Natural killer cell treated with Interleukin-12 subunit alpha and Interleukin-12 subunit beta and Interleukin-15 and Interleukin-18, amount 100 ng/mL, for 72 hours (primary cell): ENCODE measurements at regions not wholly inside any gene's neighbourhood (a gene's known extent, or its start where the extent isn't known, plus 50 kb on each side); places are given as distances from the start of the nearest gene placed in this dataset.

ENCODE experiments used
- ATAC-seq, 2 donors: fragments of 150-1000 bp; cut with Tn5 transposase in 1 of 2; sonication (Bioruptor Pico), chemical (Tn5 transposase) in 1 of 2; 2 replicates each; pipeline ENCODE4 v1.10.0; 2021
- DNase-seq: peaks from one replicate; pipeline ENCODE4 v3.0.0; 2022; ENCODE audit warnings: low spot score
- H3K27ac Mint-ChIP-seq, 2 donors: 1 replicate in 1 of 2; 2 replicates in 1 of 2; pipeline ENCODE4 v1.8.0; 2022; ENCODE audit warnings: mixed read lengths in 2 of 2, mild to moderate bottlenecking in 1 of 2, moderate library complexity in 1 of 2
- H3K27me3 Mint-ChIP-seq, 2 donors: 1 replicate in 1 of 2; 2 replicates in 1 of 2; pipeline ENCODE4 v1.8.0; 2022; ENCODE audit warnings: mixed read lengths in 2 of 2
- H3K36me3 Mint-ChIP-seq: one replicate; pipeline ENCODE4 v1.8.0; 2022; ENCODE audit warnings: mixed read lengths
- H3K4me1 Mint-ChIP-seq, 2 donors: 1 replicate in 1 of 2; 2 replicates in 1 of 2; pipeline ENCODE4 v1.8.0; 2022; ENCODE audit warnings: low read depth in 2 of 2, mixed read lengths in 2 of 2, mild to moderate bottlenecking in 1 of 2
- H3K4me3 Mint-ChIP-seq: one replicate; pipeline ENCODE4 v1.8.0; 2022; ENCODE audit warnings: mixed read lengths
- H3K9me3 Mint-ChIP-seq: 2 replicates; pipeline ENCODE4 v1.8.0; 2022; ENCODE audit warnings: mixed read lengths

DNA sequence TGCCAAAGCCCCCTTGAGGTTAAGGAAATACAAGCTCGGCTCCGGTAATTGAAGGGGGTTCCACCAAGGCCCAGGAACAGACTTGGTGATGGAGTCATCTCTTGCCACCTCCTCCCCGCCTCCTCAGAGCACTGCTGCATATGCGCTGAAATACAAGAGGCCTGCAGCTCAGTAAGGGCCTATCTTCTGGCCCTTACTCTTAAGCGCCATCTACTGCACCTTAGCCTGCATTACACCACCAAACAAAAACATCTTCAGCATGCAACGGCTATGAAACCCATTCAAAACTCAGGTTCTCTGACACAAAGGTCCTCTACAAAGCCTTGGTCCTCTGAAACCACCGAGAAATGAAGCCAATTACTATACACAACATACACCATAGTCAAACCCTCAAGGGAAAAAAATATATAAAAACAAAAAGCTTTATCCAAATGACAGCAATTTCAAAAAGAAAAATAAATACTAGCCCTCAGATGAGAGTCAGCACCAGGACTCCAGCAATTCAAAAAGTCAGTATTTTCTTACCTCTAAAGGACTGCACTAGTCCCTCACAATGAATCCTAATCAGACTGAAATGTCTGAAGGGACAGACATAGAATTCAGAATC is 176.8 kb upstream of the TBX20 start:
- Mint-ChIP-seq H3K36me3 (peaks cover 7% of the 10 kb centered on the region), H3K27ac (no peak overlapping the region), H3K4me1 (no peaks in the 10 kb centered on the region), H3K4me3 (no peak overlapping the region), H3K27me3 (peaks cover 10 to 39% of the 10 kb centered on the region in 2 donors), H3K9me3 (no peaks in the 10 kb centered on the region)
- ATAC-seq (no peak), DNase-seq (no peak)

DNA sequence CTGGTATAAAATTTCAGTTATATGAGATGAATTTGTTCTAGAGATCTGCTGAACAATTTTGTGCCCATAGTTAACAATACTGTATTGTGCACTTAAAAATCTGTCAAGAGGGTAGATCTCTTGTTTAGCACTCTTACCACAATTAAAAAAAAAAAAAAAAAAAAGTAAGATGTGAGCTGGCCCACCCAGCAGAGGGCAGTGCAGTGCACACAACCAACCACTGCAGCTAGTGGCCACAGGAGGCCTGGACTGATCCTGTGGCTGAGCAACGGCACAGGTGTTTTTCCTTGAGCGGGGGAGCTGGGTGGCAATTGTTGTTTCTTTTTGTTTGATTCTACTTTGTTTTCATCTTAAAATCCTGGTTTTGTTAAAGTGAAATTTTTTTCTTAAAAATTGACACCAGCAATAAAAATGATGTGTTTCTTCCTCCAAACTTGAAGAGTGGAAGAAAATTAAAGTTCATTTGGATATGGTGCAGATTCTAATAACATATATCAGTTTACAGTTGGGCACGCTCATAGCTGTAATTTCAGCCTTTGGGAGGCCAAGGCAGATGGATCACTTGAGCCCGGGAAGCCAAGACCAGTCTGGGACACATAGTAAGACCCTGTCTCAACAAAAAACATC is 171.1 kb upstream of the TBX20 start:
- peaks cover 13 to 14% of the 10 kb centered on the region in 2 donors for H3K27me3 Mint-ChIP-seq
- peaks cover 5 to 7% of the 10 kb centered on the region in 2 donors for H3K4me1 Mint-ChIP-seq
- no peaks in the 10 kb centered on the region for H3K36me3 Mint-ChIP-seq
- H3K27ac Mint-ChIP-seq = no peak overlapping the region
- ATAC-seq = peak; percentile 69 to 77
- DNase-seq = no peak
- H3K9me3 Mint-ChIP-seq = no peaks in the 10 kb centered on the region
- no peak overlapping the region for H3K4me3 Mint-ChIP-seq

DNA sequence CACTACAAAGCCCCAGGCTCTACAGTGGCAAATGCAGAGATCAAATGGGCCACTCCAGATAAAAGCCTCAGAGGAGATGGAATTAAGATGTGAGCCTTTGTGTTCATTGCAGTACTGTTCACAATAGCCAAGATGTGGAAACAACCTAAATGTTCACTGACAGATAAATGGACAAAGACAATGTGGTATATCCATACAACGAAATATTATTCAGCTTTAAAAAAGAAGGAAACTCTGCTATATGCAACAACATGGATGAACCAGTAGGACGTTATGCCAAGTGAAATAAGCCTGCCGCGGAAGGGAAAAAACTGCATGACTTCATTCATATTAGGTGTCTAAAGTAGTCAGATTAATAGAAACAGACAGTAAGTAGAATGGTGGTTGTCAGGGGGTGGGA is 170.5 kb upstream of the TBX20 start:
- no peak for ATAC-seq
- Mint-ChIP-seq H3K4me3 (no peak overlapping the region), H3K27ac (no peak overlapping the region), H3K4me1 (peaks cover 5 to 7% of the 10 kb centered on the region in 2 donors), H3K36me3 (no peaks in the 10 kb centered on the region), H3K27me3 (peaks cover 13 to 17% of the 10 kb centered on the region in 2 donors), H3K9me3 (no peaks in the 10 kb centered on the region)
- no peak for DNase-seq

DNA sequence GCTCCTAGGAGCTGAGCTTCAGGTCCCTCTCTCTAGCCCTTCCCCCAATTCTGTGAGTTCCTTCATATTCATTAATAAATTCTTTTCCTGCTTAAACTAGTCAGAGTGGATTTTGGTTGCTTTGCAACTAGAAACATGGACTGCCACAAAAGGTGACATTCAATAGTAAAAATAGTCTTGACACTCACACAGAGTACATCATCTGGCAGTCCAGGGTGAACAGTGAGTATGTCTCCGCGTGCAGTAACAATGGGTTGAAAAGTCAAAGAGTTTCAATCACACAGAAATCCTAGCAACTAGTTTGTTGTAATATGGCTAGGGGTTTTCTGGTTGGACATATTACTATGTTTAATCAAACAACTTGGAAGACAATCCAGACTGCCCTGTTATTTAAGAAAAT is 168.8 kb upstream of the TBX20 start:
- no peak for DNase-seq
- peaks cover 13 to 24% of the 10 kb centered on the region in 2 donors for H3K27me3 Mint-ChIP-seq
- H3K4me1 Mint-ChIP-seq = peaks cover 5 to 7% of the 10 kb centered on the region in 2 donors
- no peaks in the 10 kb centered on the region for H3K36me3 Mint-ChIP-seq
- no peak overlapping the region for H3K27ac Mint-ChIP-seq
- no peak overlapping the region for H3K4me3 Mint-ChIP-seq
- H3K9me3 Mint-ChIP-seq = no peaks in the 10 kb centered on the region
- no peak for ATAC-seq

GRCh38 chr7:35420656-35421055 is 166.8 kb upstream of the TBX20 start:
- Mint-ChIP-seq H3K27ac (no peak overlapping the region), H3K4me1 (peaks cover 5 to 7% of the 10 kb centered on the region in 2 donors), H3K9me3 (no peaks in the 10 kb centered on the region), H3K4me3 (no peak overlapping the region), H3K27me3 (peaks cover 9 to 29% of the 10 kb centered on the region in 2 donors), H3K36me3 (no peaks in the 10 kb centered on the region)
- DNase-seq (no peak), ATAC-seq (no peak)

- ATAC-seq (no peak), DNase-seq (no peak)
- Mint-ChIP-seq H3K27me3 (peaks cover 12 to 27% of the 10 kb centered on the region in 2 donors), H3K27ac (no peak overlapping the region), H3K4me1 (peaks cover 2 to 7% of the 10 kb centered on the region in 2 donors), H3K9me3 (no peaks in the 10 kb centered on the region), H3K36me3 (no peaks in the 10 kb centered on the region), H3K4me3 (no peak overlapping the region)
Observed at GRCh38 chr7:35419391-35419755, 165.5 kb upstream of the TBX20 start.

DNA sequence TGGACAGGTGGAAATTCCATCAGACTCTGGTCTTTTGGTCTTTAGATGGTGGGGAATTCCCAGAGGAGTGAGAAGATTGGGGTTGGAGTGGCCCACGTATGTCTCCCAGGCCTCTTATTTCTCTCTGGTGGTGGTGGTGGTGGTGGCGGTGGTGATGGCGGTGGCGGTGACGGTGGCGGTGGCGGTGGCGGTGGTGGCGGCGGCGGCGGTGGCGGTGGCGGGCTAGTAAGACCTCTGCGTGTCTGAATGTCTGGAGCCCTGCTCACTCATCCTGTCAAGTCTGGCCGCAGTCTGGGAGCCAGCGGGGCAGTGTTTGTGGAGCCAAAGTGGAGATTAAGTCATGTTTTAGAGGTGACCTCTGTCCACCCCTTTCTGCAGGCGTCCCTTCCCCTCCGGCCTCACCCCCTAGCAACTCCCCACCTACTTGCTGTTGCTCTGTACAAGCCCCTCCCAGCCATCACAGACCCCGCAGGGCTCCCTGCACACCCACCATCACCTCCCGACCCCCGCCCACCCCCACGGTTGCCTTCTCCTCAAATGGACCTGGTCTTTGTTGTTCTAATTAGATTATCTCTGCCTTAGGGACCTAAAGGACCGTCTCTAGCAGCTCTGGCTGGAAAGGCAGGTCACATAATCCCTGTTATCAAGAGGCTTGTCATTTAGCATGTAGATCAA is 165.0 kb upstream of the TBX20 start:
- Mint-ChIP-seq H3K4me1 (peaks cover 0 to 7% of the 10 kb centered on the region in 2 donors), H3K27me3 (peaks cover 8 to 22% of the 10 kb centered on the region in 2 donors), H3K36me3 (no peaks in the 10 kb centered on the region), H3K27ac (no peak overlapping the region), H3K4me3 (no peak overlapping the region), H3K9me3 (no peaks in the 10 kb centered on the region)
- DNase-seq = no peak
- ATAC-seq = no peak

- H3K27me3 Mint-ChIP-seq = peaks cover 16 to 28% of the 10 kb centered on the region in 2 donors
Observed at GRCh38 chr7:35416568-35416967, 162.7 kb upstream of the TBX20 start.

DNA sequence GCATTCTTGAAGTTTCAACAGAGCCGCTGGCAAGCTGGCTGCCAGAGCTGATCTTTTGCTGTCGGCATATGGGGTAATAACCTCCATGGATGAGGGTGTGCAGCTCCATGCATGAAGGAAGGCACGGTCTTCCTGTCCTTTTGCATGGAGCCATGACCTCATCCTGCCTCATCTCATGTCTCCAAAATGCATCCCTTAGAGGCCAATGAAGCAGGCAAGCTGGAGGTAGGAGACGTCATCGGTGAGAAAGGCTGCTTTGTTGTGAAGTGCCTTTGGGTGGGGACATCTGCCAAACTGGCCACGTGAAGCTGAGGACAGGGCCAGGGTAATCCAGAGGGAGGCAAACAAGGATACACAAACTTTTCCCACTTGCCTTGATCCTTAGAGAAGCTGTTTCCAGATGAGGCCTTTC is 161.5 kb upstream of the TBX20 start:
- DNase-seq (no peak), ATAC-seq (no peak)
- H3K36me3 Mint-ChIP-seq = no peaks in the 10 kb centered on the region
- H3K27me3 Mint-ChIP-seq = peaks cover 21 to 37% of the 10 kb centered on the region in 2 donors
- H3K9me3 Mint-ChIP-seq = no peaks in the 10 kb centered on the region
- H3K4me1 Mint-ChIP-seq = peaks cover 0 to 5% of the 10 kb centered on the region in 2 donors
- no peak overlapping the region for H3K27ac Mint-ChIP-seq
- H3K4me3 Mint-ChIP-seq = no peak overlapping the region

More at GRCh38 chr7:35416568-35416967, 162.7 kb upstream of the TBX20 start:
- ATAC-seq (no peak), DNase-seq (no peak)
- peaks cover 0 to 7% of the 10 kb centered on the region in 2 donors for H3K4me1 Mint-ChIP-seq
- no peak overlapping the region for H3K27ac Mint-ChIP-seq
- H3K4me3 Mint-ChIP-seq = no peak overlapping the region
- no peaks in the 10 kb centered on the region for H3K36me3 Mint-ChIP-seq
- H3K9me3 Mint-ChIP-seq = no peaks in the 10 kb centered on the region

DNA sequence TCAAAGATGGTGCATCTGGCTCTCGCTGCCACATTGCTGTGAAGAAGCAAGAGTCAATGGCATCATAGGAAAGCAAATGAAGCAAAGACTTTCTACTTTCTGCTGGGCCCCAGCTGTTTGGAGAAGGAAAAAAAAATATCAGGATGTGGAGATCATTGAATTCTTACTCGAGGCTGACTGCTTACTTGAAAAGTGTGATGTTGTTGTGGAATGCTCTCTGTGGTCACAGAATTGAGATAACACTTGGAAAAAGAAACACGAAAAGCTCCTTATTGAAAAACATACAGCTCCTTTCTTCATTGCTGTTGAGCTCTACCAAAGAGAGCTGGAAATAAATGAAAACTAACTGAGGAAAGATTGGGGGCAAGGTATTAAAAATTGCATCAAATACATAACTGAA is 157.4 kb upstream of the TBX20 start:
- H3K27ac Mint-ChIP-seq = no peak overlapping the region
- no peaks in the 10 kb centered on the region for H3K9me3 Mint-ChIP-seq
- ATAC-seq = no peak
- no peak for DNase-seq
- no peaks in the 10 kb centered on the region for H3K4me1 Mint-ChIP-seq
- no peaks in the 10 kb centered on the region for H3K36me3 Mint-ChIP-seq
- peaks cover 26 to 36% of the 10 kb centered on the region in 2 donors for H3K27me3 Mint-ChIP-seq
- no peak overlapping the region for H3K4me3 Mint-ChIP-seq

DNA sequence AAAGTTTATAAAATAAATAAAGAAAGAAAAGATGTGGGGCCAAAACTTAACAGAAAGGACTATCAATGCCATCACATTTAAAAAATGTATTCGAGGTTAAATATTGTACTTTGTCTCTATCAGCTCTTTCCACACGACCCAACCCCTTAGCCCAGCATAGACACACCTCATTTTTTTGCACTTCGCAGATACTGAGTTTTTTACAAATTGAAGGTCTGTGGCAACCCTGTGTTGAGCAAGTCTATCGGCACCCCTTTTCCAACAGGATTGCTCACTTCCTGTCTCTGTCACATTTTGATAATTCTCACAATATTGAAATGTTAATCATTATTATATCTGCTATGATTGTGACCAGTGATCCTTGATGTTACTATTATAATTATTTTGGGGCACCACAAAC is 151.6 kb upstream of the TBX20 start:
- Mint-ChIP-seq H3K4me1 (no peaks in the 10 kb centered on the region), H3K4me3 (no peak overlapping the region), H3K9me3 (no peaks in the 10 kb centered on the region), H3K27ac (no peak overlapping the region), H3K27me3 (peaks cover 17 to 26% of the 10 kb centered on the region in 2 donors), H3K36me3 (no peaks in the 10 kb centered on the region)
- no peak for DNase-seq
- no peak for ATAC-seq

DNA sequence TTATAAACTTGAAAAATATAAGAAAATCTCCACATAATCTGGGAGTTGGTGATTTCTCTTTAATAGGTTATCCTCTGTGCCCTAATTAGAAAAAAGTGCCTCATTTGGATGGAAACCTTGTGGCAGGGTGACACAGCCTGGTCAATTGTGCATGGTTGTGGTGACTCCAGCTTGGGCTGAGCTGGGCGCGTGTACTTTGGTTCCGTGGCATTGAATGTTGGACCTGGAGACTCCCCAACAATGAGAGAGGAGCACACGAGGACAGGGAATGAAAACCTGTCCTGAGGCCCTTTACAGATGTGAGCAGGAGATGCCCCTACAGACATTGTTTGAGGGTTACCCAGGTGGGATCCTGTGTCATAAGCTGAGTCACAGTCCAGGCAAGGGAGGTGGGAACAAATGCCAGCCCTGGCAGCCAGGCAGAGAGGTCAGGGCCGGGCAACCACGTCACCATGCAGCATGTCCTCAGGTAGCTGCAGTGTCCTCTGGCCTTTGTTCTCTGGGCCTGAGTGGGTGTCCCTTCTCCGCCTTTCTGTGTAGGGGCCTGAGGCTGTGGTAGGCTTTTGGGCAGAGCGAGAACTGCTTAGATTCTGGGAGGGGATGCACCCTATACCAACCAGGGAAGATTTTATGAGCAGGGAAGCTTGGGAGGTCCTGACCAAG is 147.4 kb upstream of the TBX20 start:
- no peaks in the 10 kb centered on the region for H3K36me3 Mint-ChIP-seq
- no peaks in the 10 kb centered on the region for H3K4me1 Mint-ChIP-seq
- DNase-seq (no peak), ATAC-seq (peak in 1 of 2 donors; percentile 14)
- no peak overlapping the region for H3K4me3 Mint-ChIP-seq
- H3K27ac Mint-ChIP-seq = no peak overlapping the region
- H3K9me3 Mint-ChIP-seq = no peaks in the 10 kb centered on the region
- peaks cover 23 to 32% of the 10 kb centered on the region in 2 donors for H3K27me3 Mint-ChIP-seq

- Mint-ChIP-seq H3K27ac (no peak overlapping the region), H3K4me1 (no peaks in the 10 kb centered on the region), H3K4me3 (no peak overlapping the region), H3K9me3 (no peaks in the 10 kb centered on the region), H3K36me3 (no peaks in the 10 kb centered on the region), H3K27me3 (peaks cover 25 to 32% of the 10 kb centered on the region in 2 donors)
- DNase-seq (no peak), ATAC-seq (no peak)
Observed at GRCh38 chr7:35399840-35400239, 145.9 kb upstream of the TBX20 start.

GRCh38 chr7:35399216-35399615 is 145.3 kb upstream of the TBX20 start:
- Mint-ChIP-seq H3K27me3 (peaks cover 25 to 30% of the 10 kb centered on the region in 2 donors), H3K36me3 (no peaks in the 10 kb centered on the region), H3K27ac (no peak overlapping the region), H3K4me1 (no peaks in the 10 kb centered on the region), H3K9me3 (no peaks in the 10 kb centered on the region), H3K4me3 (no peak overlapping the region)
- no peak for ATAC-seq
- DNase-seq = no peak
